Kidney (tissue), 13 donors: ENCODE measurements at regions not wholly inside any gene's neighbourhood (a gene's known extent, or its start where the extent isn't known, plus 50 kb on each side); places are given as distances from the start of the nearest gene placed in this dataset.

Experiments used
- DNase-seq, 5 donors: peaks; one replicate each; pipeline ENCODE4 v3.0.0-alpha.2; 2013 to 2020
- FAIRE-seq: peaks from 2 replicates; lab custom pipeline; 2012; peaks lifted over from hg19 to GRCh38; lab: Jason Lieb, UNC
- H3K27ac ChIP-seq, 2 donors: one replicate each; pipeline ENCODE4 v1.7.0; 2013; ENCODE audit warnings: low read depth in 2 of 2, low read length in 2 of 2, inconsistent platforms in 1 of 2
- H3K27me3 ChIP-seq: one replicate; pipeline ENCODE4 v1.7.1; 2013; ENCODE audit warnings: low read length, inconsistent platforms; ENCODE audit not compliant: control insufficient read depth, insufficient read depth
- H3K36me3 ChIP-seq, 3 donors: one replicate each; pipeline versions ENCODE4 v1.7.0 to v1.7.1; 2013; ENCODE audit warnings: low read length in 3 of 3, control low read depth in 1 of 3, inconsistent platforms in 1 of 3; ENCODE audit not compliant: insufficient read depth in 3 of 3, control insufficient read depth in 2 of 3
- H3K4me1 ChIP-seq, 3 donors: one replicate each; pipeline versions ENCODE4 v1.7.0 to v1.7.1; 2013; ENCODE audit warnings: low read length in 3 of 3, inconsistent platforms in 1 of 3, low read depth in 1 of 3; ENCODE audit not compliant: control insufficient read depth in 2 of 3, insufficient read depth in 2 of 3
- H3K4me3 ChIP-seq, 3 donors: one replicate each; pipeline versions ENCODE4 v1.7.0 to v1.8.1; 2013; ENCODE audit warnings: low read length in 3 of 3, control low read depth in 1 of 3, inconsistent platforms in 1 of 3
- H3K9ac ChIP-seq, 3 donors: one replicate each; pipeline versions ENCODE4 v1.7.0 to v1.7.1; 2013; ENCODE audit warnings: low read length in 3 of 3, control low read depth in 1 of 3, inconsistent platforms in 1 of 3
- H3K9me3 ChIP-seq, 3 donors: one replicate each; pipeline versions ENCODE4 v1.7.0 to v1.7.1; 2013; ENCODE audit warnings: low read length in 3 of 3, control low read depth in 1 of 3, inconsistent platforms in 1 of 3; ENCODE audit not compliant: control insufficient read depth in 2 of 3, insufficient read depth in 1 of 3
- intact Hi-C: fragments of 100-400 bp; cut with DNase I; formaldehyde crosslinking; loops from one replicate; pipeline ENCODE4 v1.11.1; 2022
- TF ChIP-seq, protein P1 (sequence below): IDR thresholded peaks from 3 replicates; pipeline ENCODE4 v1.5.1; 2012; ENCODE audit warnings: mild to moderate bottlenecking, moderate library complexity, borderline replicate concordance; ENCODE audit not compliant: insufficient read depth; ENCODE audit errors: extremely low read depth
- donor health status: control.
- donor health status: control.
- donor health status: control.
- donor health status: control.
- donor health status: control.
- donor health status: DM: yes; HTN: yes; CAD: no.
- donor health status: Normal renal cell carcinoma (clear cell type).

- no peaks in the 10 kb centered on the region for H3K36me3 ChIP-seq
- H3K9ac ChIP-seq = peak overlapping the region in 1 of 3 donors; percentile 45
- H3K27me3 ChIP-seq = no peaks in the 10 kb centered on the region
- H3K4me1 ChIP-seq = peaks cover 0 to 2% (median 0%) of the 10 kb centered on the region in 3 donors
- H3K27ac ChIP-seq = no peak overlapping the region
- FAIRE-seq = no peak
- peaks cover 0 to 3% (median 0%) of the 10 kb centered on the region in 3 donors for H3K9me3 ChIP-seq
- TF ChIP-seq, protein P1, sequence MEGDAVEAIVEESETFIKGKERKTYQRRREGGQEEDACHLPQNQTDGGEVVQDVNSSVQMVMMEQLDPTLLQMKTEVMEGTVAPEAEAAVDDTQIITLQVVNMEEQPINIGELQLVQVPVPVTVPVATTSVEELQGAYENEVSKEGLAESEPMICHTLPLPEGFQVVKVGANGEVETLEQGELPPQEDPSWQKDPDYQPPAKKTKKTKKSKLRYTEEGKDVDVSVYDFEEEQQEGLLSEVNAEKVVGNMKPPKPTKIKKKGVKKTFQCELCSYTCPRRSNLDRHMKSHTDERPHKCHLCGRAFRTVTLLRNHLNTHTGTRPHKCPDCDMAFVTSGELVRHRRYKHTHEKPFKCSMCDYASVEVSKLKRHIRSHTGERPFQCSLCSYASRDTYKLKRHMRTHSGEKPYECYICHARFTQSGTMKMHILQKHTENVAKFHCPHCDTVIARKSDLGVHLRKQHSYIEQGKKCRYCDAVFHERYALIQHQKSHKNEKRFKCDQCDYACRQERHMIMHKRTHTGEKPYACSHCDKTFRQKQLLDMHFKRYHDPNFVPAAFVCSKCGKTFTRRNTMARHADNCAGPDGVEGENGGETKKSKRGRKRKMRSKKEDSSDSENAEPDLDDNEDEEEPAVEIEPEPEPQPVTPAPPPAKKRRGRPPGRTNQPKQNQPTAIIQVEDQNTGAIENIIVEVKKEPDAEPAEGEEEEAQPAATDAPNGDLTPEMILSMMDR = no peak
- peak overlapping the region in 1 of 3 donors; percentile 69 for H3K4me3 ChIP-seq
- DNase-seq = no peak
- intact Hi-C loops = no loop called here
These were observed 220.5 kb upstream of the TBX3 start for GRCh38 chr12:114904254-114905003.

DNA sequence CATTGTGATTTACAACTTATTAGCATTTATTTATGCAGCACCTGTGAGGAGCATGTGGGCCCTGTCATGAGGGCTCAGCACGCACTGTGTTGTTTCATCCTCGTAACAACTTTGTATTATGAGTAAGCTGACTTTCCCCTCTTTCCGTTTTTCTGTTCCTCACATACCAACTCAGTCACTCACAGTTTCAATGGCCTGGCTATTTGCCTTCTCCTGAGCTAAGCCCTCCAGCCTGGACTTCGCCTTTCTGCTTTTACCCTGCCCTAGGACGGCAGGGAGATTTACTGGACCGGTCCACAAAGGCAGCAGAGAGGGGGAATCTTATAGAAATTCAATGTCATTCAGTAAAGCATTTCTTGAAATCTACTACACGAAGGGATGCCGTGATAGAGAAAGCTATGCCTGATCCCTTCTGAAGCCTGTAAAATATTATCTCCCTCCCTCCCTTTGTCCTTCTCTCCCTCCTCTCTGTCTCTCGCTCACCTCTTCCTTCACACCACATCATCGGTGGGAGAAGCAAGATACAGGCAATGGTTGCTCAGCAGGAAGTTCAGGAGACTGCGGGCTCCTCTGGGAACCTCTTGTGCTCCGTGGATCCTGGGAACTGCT, 219.2 kb upstream of the TBX3 start:
- no peaks in the 10 kb centered on the region for H3K27me3 ChIP-seq
- intact Hi-C loops = no loop called here
- DNase-seq = peak in 2 of 5 donors; percentile 24 to 37
- FAIRE-seq = no peak
- H3K4me1 ChIP-seq = peaks cover 0 to 2% (median 0%) of the 10 kb centered on the region in 3 donors
- H3K9me3 ChIP-seq = peaks cover 0 to 3% (median 0%) of the 10 kb centered on the region in 3 donors
- no peak overlapping the region for H3K27ac ChIP-seq
- H3K9ac ChIP-seq = peak overlapping the region in 1 of 3 donors; percentile 45
- peak overlapping the region in 1 of 3 donors; percentile 69 for H3K4me3 ChIP-seq
- TF ChIP-seq, protein P1 = no peak
- H3K36me3 ChIP-seq = no peaks in the 10 kb centered on the region

GRCh38 chr12:114902665-114903064, 218.7 kb upstream of the TBX3 start:
- Histone ChIP-seq H3K36me3 (no peaks in the 10 kb centered on the region), H3K9ac (no peak overlapping the region), H3K27ac (no peak overlapping the region), H3K9me3 (peaks cover 0 to 3% (median 0%) of the 10 kb centered on the region in 3 donors), H3K4me1 (peaks cover 0 to 2% (median 0%) of the 10 kb centered on the region in 3 donors), H3K27me3 (no peaks in the 10 kb centered on the region), H3K4me3 (no peak overlapping the region)
- intact Hi-C loops = no loop called here
- FAIRE-seq (no peak), DNase-seq (no peak)
- TF ChIP-seq, protein P1 = no peak
